A673 (cell line): ENCODE measurements at regions not wholly inside any gene's neighbourhood (a gene's known extent, or its start where the extent isn't known, plus 50 kb on each side); places are given as distances from the start of the nearest gene placed in this dataset.

Experiments used
- CTCF ChIP-seq: fragments of 300-800, 200-600 bp; sonication (generic); conservative IDR thresholded peaks from 2 replicates; pipeline ENCODE4 v1.5.1; 2017; ENCODE audit warnings: low read depth, mild to moderate bottlenecking, antibody characterized with exemption, low read length, moderate library complexity, mixed read lengths
- EZH2 ChIP-seq: fragments of 200-600 bp; sonication (generic); IDR thresholded peaks from 2 replicates; pipeline ENCODE4 v1.6.1; 2017; ENCODE audit warnings: borderline replicate concordance, low read depth, mild to moderate bottlenecking, mixed read lengths, antibody characterized with exemption, low read length; ENCODE audit not compliant: poor library complexity, severe bottlenecking

- TF ChIP-seq EZH2: no peak
- no peak for TF ChIP-seq CTCF
Observed at GRCh38 chr6:95819461-95819860, 196.3 kb upstream of the FUT9 start.
